ENCODE measurements at regions not wholly inside any gene's neighbourhood (a gene's known extent, or its start where the extent isn't known, plus 50 kb on each side); places are given as distances from the start of the nearest gene placed in this dataset.

DNA sequence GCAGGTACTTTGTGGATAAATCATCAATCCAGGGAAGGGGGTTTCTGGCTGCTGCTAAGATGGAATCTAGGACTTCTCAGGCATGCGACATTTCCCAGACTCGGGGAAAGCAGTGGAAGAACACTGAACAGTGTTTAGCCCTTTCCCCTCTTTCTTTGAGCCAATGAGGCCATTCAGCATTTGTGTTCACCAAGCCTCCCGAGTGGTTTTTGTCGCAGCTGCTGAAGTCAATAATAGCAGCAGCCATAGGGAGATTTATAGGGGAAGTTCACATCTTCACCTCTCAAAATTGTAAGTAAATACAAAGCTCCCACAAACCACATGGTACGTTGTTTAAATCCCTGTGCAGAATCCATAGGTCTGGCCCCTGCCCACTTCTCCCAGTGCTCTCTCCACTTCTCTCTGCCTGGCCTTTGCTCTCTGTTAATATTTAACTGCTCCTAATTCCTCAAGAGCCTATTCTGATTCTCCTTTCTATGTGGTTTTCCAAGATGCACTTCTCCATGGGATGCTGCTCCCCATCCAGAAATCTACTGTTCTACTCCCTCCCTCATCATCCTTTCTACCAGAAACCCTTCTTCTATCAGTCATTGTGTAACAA is 230.7 kb downstream of the SHQ1 start:
- WGBS, 2 donors (ENCODE audit: extremely low coverage in 2 of 2, insufficient read length in 2 of 2, insufficient replicate concordance in 1 of 2) = no CpG with 5 or more reads among the region's 5 CpGs
- no peak overlapping the region for H3K4me3 ChIP-seq (ENCODE audit: low read length in 2 of 2)
- H3K14ac ChIP-seq (ENCODE audit: low read length) = no peak overlapping the region
- H3K9ac ChIP-seq (ENCODE audit: low read depth, low read length, poor library complexity) = no peak overlapping the region
- peaks cover 0 to 20% (median 0%) of the 10 kb centered on the region in 3 experiments for H3K27me3 ChIP-seq (ENCODE audit: control insufficient read depth in 3 of 3, insufficient read depth in 3 of 3, low read depth in 1 of 3, low read length in 3 of 3)
- H3K4me1 ChIP-seq (ENCODE audit: control insufficient read depth in 2 of 2, insufficient read depth in 1 of 2, low read depth in 1 of 2, low read length in 2 of 2) = peaks cover 0 to 8% of the 10 kb centered on the region in 2 donors
- H2AFZ ChIP-seq (ENCODE audit: low read length) = no peak overlapping the region
- H2BK5ac ChIP-seq (ENCODE audit: low read length) = no peak overlapping the region
- no peaks in the 10 kb centered on the region for H3K36me3 ChIP-seq (replicated peaks in 1 of 2; ENCODE audit: control insufficient read depth in 2 of 2, insufficient read depth in 2 of 2, low read length in 2 of 2)
- no peak overlapping the region for H3K4ac ChIP-seq (ENCODE audit: low read length)
- no peaks in the 10 kb centered on the region for H3K79me1 ChIP-seq (ENCODE audit: low read depth, low read length)
- H3K27ac ChIP-seq (replicated peaks; ENCODE audit: low read length) = no peak overlapping the region
- no peak overlapping the region for H2AK5ac ChIP-seq (ENCODE audit: low read depth, low read length)
- no peak overlapping the region for H4K91ac ChIP-seq (ENCODE audit: low read depth, low read length, poor library complexity)
- no peak overlapping the region for H2BK15ac ChIP-seq (ENCODE audit: low read length)
- H3K18ac ChIP-seq (ENCODE audit: low read length) = no peak overlapping the region
- peaks cover 0 to 2% of the 10 kb centered on the region in 2 donors for H3K9me3 ChIP-seq (replicated peaks in 1 of 2; ENCODE audit: control insufficient read depth in 2 of 2, insufficient read depth in 1 of 2, low read depth in 1 of 2, low read length in 2 of 2)
- no peak for DNase-seq (ENCODE audit: low spot score)
- no peak overlapping the region for H3K4me2 ChIP-seq (ENCODE audit: insufficient read depth, low read length, poor library complexity, severe bottlenecking)
- H4K8ac ChIP-seq (ENCODE audit: low read depth, low read length) = no peak overlapping the region
- no peak overlapping the region for H2BK120ac ChIP-seq (ENCODE audit: low read depth, low read length)
- no peak overlapping the region for H2BK12ac ChIP-seq (ENCODE audit: low read length)
- H3K23ac ChIP-seq (ENCODE audit: low read depth, low read length, poor library complexity) = no peak overlapping the region

GRCh38 chr3:72615776-72616175 is 232.5 kb downstream of the SHQ1 start:
- Histone ChIP-seq H3K36me3 (replicated peaks in 1 of 2; ENCODE audit: control insufficient read depth in 2 of 2, insufficient read depth in 2 of 2, low read length in 2 of 2) (no peaks in the 10 kb centered on the region), H2BK15ac (ENCODE audit: low read length) (no peak overlapping the region), H2BK5ac (ENCODE audit: low read length) (no peak overlapping the region), H4K8ac (ENCODE audit: low read depth, low read length) (no peak overlapping the region), H2AK5ac (ENCODE audit: low read depth, low read length) (no peak overlapping the region), H2BK12ac (ENCODE audit: low read length) (no peak overlapping the region), H3K79me1 (ENCODE audit: low read depth, low read length) (no peaks in the 10 kb centered on the region), H3K4me1 (ENCODE audit: control insufficient read depth in 2 of 2, insufficient read depth in 1 of 2, low read depth in 1 of 2, low read length in 2 of 2) (peaks cover 0 to 8% of the 10 kb centered on the region in 2 donors), H3K27ac (replicated peaks; ENCODE audit: low read length) (no peak overlapping the region), H3K18ac (ENCODE audit: low read length) (no peak overlapping the region), H2BK120ac (ENCODE audit: low read depth, low read length) (no peak overlapping the region), H3K4ac (ENCODE audit: low read length) (no peak overlapping the region), H4K91ac (ENCODE audit: low read depth, low read length, poor library complexity) (no peak overlapping the region), H2AFZ (ENCODE audit: low read length) (no peak overlapping the region), H3K4me2 (ENCODE audit: insufficient read depth, low read length, poor library complexity, severe bottlenecking) (no peak overlapping the region), H3K27me3 (ENCODE audit: control insufficient read depth in 3 of 3, insufficient read depth in 3 of 3, low read depth in 1 of 3, low read length in 3 of 3) (peaks cover 0 to 20% (median 0%) of the 10 kb centered on the region in 3 experiments), H3K4me3 (ENCODE audit: low read length in 2 of 2) (no peak overlapping the region), H3K9me3 (replicated peaks in 1 of 2; ENCODE audit: control insufficient read depth in 2 of 2, insufficient read depth in 1 of 2, low read depth in 1 of 2, low read length in 2 of 2) (peaks cover 0 to 2% of the 10 kb centered on the region in 2 donors), H3K14ac (ENCODE audit: low read length) (no peak overlapping the region), H3K23ac (ENCODE audit: low read depth, low read length, poor library complexity) (no peak overlapping the region), H3K9ac (ENCODE audit: low read depth, low read length, poor library complexity) (no peak overlapping the region)
- WGBS, 2 donors (ENCODE audit: extremely low coverage in 2 of 2, insufficient read length in 2 of 2, insufficient replicate concordance in 1 of 2) = no CpG with 5 or more reads among the region's 6 CpGs
- no peak for DNase-seq (ENCODE audit: low spot score)

GRCh38 chr3:72615182-72615581 is 233.1 kb downstream of the SHQ1 start:
- Histone ChIP-seq H2BK15ac (ENCODE audit: low read length) (no peak overlapping the region), H3K9ac (ENCODE audit: low read depth, low read length, poor library complexity) (no peak overlapping the region), H3K18ac (ENCODE audit: low read length) (no peak overlapping the region), H2AK5ac (ENCODE audit: low read depth, low read length) (no peak overlapping the region), H3K23ac (ENCODE audit: low read depth, low read length, poor library complexity) (no peak overlapping the region), H3K79me1 (ENCODE audit: low read depth, low read length) (no peaks in the 10 kb centered on the region), H3K4ac (ENCODE audit: low read length) (no peak overlapping the region), H3K4me1 (ENCODE audit: control insufficient read depth in 2 of 2, insufficient read depth in 1 of 2, low read depth in 1 of 2, low read length in 2 of 2) (peaks cover 0 to 8% of the 10 kb centered on the region in 2 donors), H4K91ac (ENCODE audit: low read depth, low read length, poor library complexity) (no peak overlapping the region), H3K14ac (ENCODE audit: low read length) (no peak overlapping the region), H3K9me3 (replicated peaks in 1 of 2; ENCODE audit: control insufficient read depth in 2 of 2, insufficient read depth in 1 of 2, low read depth in 1 of 2, low read length in 2 of 2) (peaks cover 0 to 2% of the 10 kb centered on the region in 2 donors), H2BK12ac (ENCODE audit: low read length) (no peak overlapping the region), H3K36me3 (replicated peaks in 1 of 2; ENCODE audit: control insufficient read depth in 2 of 2, insufficient read depth in 2 of 2, low read length in 2 of 2) (no peaks in the 10 kb centered on the region), H3K4me2 (ENCODE audit: insufficient read depth, low read length, poor library complexity, severe bottlenecking) (no peak overlapping the region), H2BK120ac (ENCODE audit: low read depth, low read length) (no peak overlapping the region), H3K27ac (replicated peaks; ENCODE audit: low read length) (no peak overlapping the region), H2AFZ (ENCODE audit: low read length) (no peak overlapping the region), H2BK5ac (ENCODE audit: low read length) (no peak overlapping the region), H3K27me3 (ENCODE audit: control insufficient read depth in 3 of 3, insufficient read depth in 3 of 3, low read depth in 1 of 3, low read length in 3 of 3) (peaks cover 0 to 23% (median 0%) of the 10 kb centered on the region in 3 experiments), H3K4me3 (ENCODE audit: low read length in 2 of 2) (no peak overlapping the region), H4K8ac (ENCODE audit: low read depth, low read length) (no peak overlapping the region)
- WGBS, 2 donors (ENCODE audit: extremely low coverage in 2 of 2, insufficient read length in 2 of 2, insufficient replicate concordance in 1 of 2) = no CpG with 5 or more reads among the region's 3 CpGs
- no peak for DNase-seq (ENCODE audit: low spot score)

GRCh38 chr3:72614394-72615074 is 233.7 kb downstream of the SHQ1 start:
- H3K36me3 ChIP-seq (replicated peaks in 1 of 2; ENCODE audit: control insufficient read depth in 2 of 2, insufficient read depth in 2 of 2, low read length in 2 of 2) = no peaks in the 10 kb centered on the region
- H3K18ac ChIP-seq (ENCODE audit: low read length) = no peak overlapping the region
- H3K27ac ChIP-seq (replicated peaks; ENCODE audit: low read length) = no peak overlapping the region
- H3K4ac ChIP-seq (ENCODE audit: low read length) = no peak overlapping the region
- peaks cover 0 to 8% of the 10 kb centered on the region in 2 donors for H3K4me1 ChIP-seq (ENCODE audit: control insufficient read depth in 2 of 2, insufficient read depth in 1 of 2, low read depth in 1 of 2, low read length in 2 of 2)
- H2BK15ac ChIP-seq (ENCODE audit: low read length) = no peak overlapping the region
- H3K23ac ChIP-seq (ENCODE audit: low read depth, low read length, poor library complexity) = no peak overlapping the region
- no peak overlapping the region for H2BK5ac ChIP-seq (ENCODE audit: low read length)
- H2AK5ac ChIP-seq (ENCODE audit: low read depth, low read length) = no peak overlapping the region
- H3K9ac ChIP-seq (ENCODE audit: low read depth, low read length, poor library complexity) = no peak overlapping the region
- peaks cover 0 to 2% of the 10 kb centered on the region in 2 donors for H3K9me3 ChIP-seq (replicated peaks in 1 of 2; ENCODE audit: control insufficient read depth in 2 of 2, insufficient read depth in 1 of 2, low read depth in 1 of 2, low read length in 2 of 2)
- H3K4me2 ChIP-seq (ENCODE audit: insufficient read depth, low read length, poor library complexity, severe bottlenecking) = no peak overlapping the region
- H3K79me1 ChIP-seq (ENCODE audit: low read depth, low read length) = no peaks in the 10 kb centered on the region
- H3K14ac ChIP-seq (ENCODE audit: low read length) = no peak overlapping the region
- H2AFZ ChIP-seq (ENCODE audit: low read length) = no peak overlapping the region
- H2BK120ac ChIP-seq (ENCODE audit: low read depth, low read length) = no peak overlapping the region
- peaks cover 0 to 23% (median 0%) of the 10 kb centered on the region in 3 experiments for H3K27me3 ChIP-seq (ENCODE audit: control insufficient read depth in 3 of 3, insufficient read depth in 3 of 3, low read depth in 1 of 3, low read length in 3 of 3)
- no peak overlapping the region for H4K91ac ChIP-seq (ENCODE audit: low read depth, low read length, poor library complexity)
- H3K4me3 ChIP-seq (ENCODE audit: low read length in 2 of 2) = no peak overlapping the region
- H2BK12ac ChIP-seq (ENCODE audit: low read length) = no peak overlapping the region
- no peak overlapping the region for H4K8ac ChIP-seq (ENCODE audit: low read depth, low read length)
- DNase-seq (ENCODE audit: low spot score) = no peak
- WGBS, 2 donors (ENCODE audit: extremely low coverage in 2 of 2, insufficient read length in 2 of 2, insufficient replicate concordance in 1 of 2) = no CpG with 5 or more reads among the region's 5 CpGs

All from neuronal stem cell (in vitro differentiated cells).